Activated CD4-positive, alpha-beta memory T cell treated with anti-CD3 and anti-CD28 coated beads, Interleukin-2, amount 10 ng/mL, durations not matched to agents 7 days and 5 days (primary cell): ENCODE measurements at regions not wholly inside any gene's neighbourhood (a gene's known extent, or its start where the extent isn't known, plus 50 kb on each side); places are given as distances from the start of the nearest gene placed in this dataset.

Experiments used
- CTCF ChIA-PET: fragments of 350-600 bp; sonication (Branson Sonifier 250); formaldehyde crosslinking; loops from one replicate; lab custom pipeline; 2021; ENCODE audit warnings: antibody characterized with exemption, inconsistent platforms; lab: Charles Lee
- POLR2A ChIA-PET: fragments of 350-600 bp; sonication (Branson Sonifier 250); formaldehyde crosslinking; loops from one replicate; lab custom pipeline; 2021; ENCODE audit warnings: antibody characterized with exemption; lab: Charles Lee
- DNase-seq: peaks from one replicate; pipeline ENCODE4 v3.0.0-alpha.2; 2020
- H3K27ac Mint-ChIP-seq: one replicate; pipeline ENCODE4 v1.8.0; 2021; ENCODE audit warnings: mild to moderate bottlenecking, mixed read lengths
- H3K27me3 Mint-ChIP-seq: one replicate; pipeline ENCODE4 v1.8.0; 2021; ENCODE audit warnings: mixed read lengths
- H3K36me3 Mint-ChIP-seq: one replicate; pipeline ENCODE4 v1.8.0; 2021; ENCODE audit warnings: low read depth, mixed read lengths
- H3K4me1 Mint-ChIP-seq: one replicate; pipeline ENCODE4 v1.8.0; 2021; ENCODE audit warnings: mixed read lengths
- H3K4me3 Mint-ChIP-seq: one replicate; pipeline ENCODE4 v1.8.0; 2021; ENCODE audit warnings: mild to moderate bottlenecking, mixed read lengths
- H3K9me3 Mint-ChIP-seq: one replicate; pipeline ENCODE4 v1.8.0; 2021; ENCODE audit warnings: mixed read lengths

DNA sequence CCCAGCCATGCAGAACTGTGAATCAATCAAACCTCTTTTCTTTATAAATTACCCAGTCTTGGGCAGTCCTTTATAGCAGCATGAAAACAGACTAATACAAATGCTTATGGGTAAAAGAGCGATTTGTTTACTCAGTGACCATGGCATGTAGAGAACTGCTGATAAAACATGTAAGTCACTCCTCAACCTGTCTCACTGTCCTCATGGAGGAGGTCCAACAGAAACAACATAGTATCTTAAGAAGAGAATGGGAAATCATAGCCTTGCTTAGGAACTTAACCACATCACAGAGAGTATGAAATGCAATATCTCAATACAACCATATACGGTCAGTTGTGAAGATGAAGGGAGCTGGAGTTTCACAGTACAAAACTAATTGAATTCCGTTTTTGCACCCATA lies 1734.0 kb upstream of the RAG2 start:
- H3K4me3 Mint-ChIP-seq, result no peak overlapping the region

DNA sequence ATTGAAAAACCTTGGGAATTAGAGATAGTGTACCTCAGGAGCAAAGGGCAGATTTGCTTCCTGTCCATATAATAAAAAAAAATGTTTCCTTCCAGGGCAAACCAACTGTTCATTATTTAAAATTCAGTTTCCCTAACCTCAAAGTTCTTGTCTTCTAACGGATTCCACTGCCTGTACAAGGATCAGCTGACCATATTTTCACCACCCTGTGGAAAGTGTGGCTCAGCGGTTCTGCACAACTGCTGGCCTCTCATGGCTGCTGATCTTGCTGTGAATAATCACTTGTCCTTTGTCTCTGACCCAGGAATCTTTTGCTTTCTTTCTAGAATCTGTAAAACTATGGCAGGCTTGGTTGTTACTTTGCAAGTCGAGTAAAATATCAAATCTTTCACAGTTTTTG lies 1732.5 kb upstream of the RAG2 start:
- Mint-ChIP-seq H3K9me3 (peaks cover 10% of the 10 kb centered on the region), H3K36me3 (no peaks in the 10 kb centered on the region), H3K4me1 (no peaks in the 10 kb centered on the region), H3K4me3 (no peak overlapping the region), H3K27me3 (no peaks in the 10 kb centered on the region), H3K27ac (no peak overlapping the region)
- no peak for DNase-seq
- ChIA-PET POLR2A (no interaction called here), CTCF (no interaction called here)

More for the DNA sequence above, 1734.0 kb upstream of the RAG2 start:
- no peak for DNase-seq
- POLR2A ChIA-PET, result no interaction called here
- no peaks in the 10 kb centered on the region for H3K27me3 Mint-ChIP-seq
- CTCF ChIA-PET, result no interaction called here
- no peaks in the 10 kb centered on the region for H3K4me1 Mint-ChIP-seq
- H3K9me3 Mint-ChIP-seq, result peaks cover 21% of the 10 kb centered on the region
- no peaks in the 10 kb centered on the region for H3K36me3 Mint-ChIP-seq
- no peak overlapping the region for H3K27ac Mint-ChIP-seq

DNA sequence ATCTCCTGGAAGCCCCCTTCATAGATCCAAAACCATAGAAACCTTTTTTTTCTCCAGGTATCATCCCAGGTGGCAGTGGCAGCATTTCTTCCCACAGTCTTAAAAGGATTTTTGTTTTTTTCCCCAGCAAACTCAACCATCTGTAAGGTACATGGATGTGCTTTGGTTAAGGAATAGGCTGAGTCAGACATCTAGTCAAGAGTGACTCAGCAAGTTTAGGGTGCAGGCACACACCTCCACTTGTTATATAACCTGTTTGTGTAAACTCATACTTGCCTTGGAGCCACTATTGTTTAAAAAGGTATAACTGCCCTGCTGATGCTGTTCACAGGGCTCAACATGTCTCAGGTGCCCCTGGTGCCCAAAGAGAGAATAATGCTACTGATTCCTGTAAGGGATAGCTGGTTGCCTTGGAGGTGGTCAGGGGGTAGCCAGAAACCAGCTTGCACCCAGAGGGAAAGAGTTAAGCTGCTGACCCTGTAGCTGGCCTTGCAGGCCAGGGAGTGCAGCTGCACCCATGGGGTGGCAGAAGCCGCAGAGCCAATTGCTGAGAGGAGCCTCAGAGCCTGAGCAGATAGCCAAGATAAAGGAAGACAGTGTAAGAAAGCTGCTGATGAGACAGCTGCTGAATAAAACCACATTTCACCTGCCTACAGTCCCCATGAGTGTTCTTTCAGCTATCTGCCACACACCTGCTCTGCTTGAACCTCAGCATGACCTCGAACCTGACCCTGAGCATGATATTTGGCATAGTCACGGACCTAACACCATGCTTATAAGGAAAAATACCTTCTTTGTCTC lies 1726.1 kb upstream of the RAG2 start:
- no peaks in the 10 kb centered on the region for H3K36me3 Mint-ChIP-seq
- DNase-seq, result no peak
- H3K4me3 Mint-ChIP-seq, result no peak overlapping the region
- CTCF ChIA-PET, result no interaction called here
- H3K27me3 Mint-ChIP-seq, result no peaks in the 10 kb centered on the region
- H3K4me1 Mint-ChIP-seq, result no peaks in the 10 kb centered on the region
- H3K27ac Mint-ChIP-seq, result no peak overlapping the region
- H3K9me3 Mint-ChIP-seq, result peaks cover 11% of the 10 kb centered on the region
- POLR2A ChIA-PET, result no interaction called here

DNA sequence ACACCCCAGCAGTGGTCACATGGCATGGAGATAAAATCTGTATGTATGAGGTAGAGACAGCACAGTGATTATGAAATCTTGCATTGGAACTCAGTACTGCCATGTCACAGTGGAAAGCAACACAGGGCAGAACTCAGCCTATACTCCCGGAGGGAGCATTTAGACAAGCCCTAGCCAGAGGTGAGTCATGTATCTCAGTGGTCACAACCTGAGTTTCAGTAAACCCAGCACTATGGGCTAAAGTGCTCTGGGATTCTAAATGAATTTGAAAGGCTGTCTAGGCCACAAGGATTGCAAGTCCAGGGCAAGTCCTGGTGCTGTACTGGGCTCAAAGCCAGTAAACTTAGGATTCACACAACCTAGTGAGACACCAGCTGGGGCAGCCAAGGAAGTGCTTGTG lies 1717.1 kb upstream of the RAG2 start:
- ChIA-PET CTCF (no interaction called here), POLR2A (no interaction called here)
- Mint-ChIP-seq H3K4me1 (no peaks in the 10 kb centered on the region), H3K4me3 (no peak overlapping the region), H3K27me3 (no peaks in the 10 kb centered on the region), H3K9me3 (peaks cover 12% of the 10 kb centered on the region), H3K36me3 (no peaks in the 10 kb centered on the region), H3K27ac (no peak overlapping the region)
- DNase-seq, result no peak

DNA sequence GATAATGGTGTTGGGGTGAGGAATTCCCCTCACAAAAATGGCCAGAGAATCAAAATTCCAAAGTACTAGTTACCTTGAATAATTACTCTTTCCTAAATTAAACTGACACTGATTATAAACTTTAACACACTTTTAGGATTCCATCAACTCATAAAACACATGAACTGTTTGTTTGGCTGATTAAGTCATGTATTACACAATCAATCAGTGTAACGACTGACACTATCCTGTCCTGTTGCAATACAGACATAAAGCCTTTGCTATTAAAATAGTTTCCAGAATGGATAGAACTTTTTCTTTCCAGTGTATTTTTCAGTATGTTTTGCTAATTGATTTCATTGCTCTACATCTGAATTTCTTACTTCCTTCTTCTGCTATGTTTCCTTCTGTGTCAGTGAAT lies 1709.4 kb upstream of the RAG2 start:
- DNase-seq, result no peak
- Mint-ChIP-seq H3K27me3 (no peaks in the 10 kb centered on the region), H3K27ac (no peak overlapping the region), H3K4me3 (no peak overlapping the region), H3K9me3 (peaks cover 10% of the 10 kb centered on the region), H3K36me3 (no peaks in the 10 kb centered on the region), H3K4me1 (no peaks in the 10 kb centered on the region)
- POLR2A ChIA-PET, result no interaction called here
- CTCF ChIA-PET, result no interaction called here

DNA sequence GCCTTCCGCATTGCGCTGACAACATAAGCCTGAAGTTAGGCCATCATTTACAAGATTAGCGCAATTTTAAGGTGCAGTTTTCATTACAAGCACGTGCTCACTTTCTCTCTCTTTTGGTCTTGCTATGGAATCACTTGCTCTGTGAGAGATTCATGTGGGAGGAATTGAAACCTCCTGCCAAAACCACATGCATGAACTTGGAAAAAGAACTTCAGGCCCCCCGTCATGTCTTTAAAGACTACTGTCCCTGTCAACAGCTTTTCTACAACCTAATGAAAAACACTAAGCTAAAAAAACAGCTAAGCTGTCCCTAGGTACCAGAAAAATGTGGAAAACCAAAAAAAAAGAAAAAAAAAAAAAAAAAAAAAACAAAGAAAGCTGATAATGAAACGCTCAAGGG lies 1707.6 kb upstream of the RAG2 start:
- Mint-ChIP-seq H3K4me3 (no peak overlapping the region), H3K9me3 (peaks cover 12% of the 10 kb centered on the region), H3K4me1 (no peaks in the 10 kb centered on the region), H3K27me3 (no peaks in the 10 kb centered on the region), H3K27ac (no peak overlapping the region), H3K36me3 (no peaks in the 10 kb centered on the region)
- POLR2A ChIA-PET, result no interaction called here
- CTCF ChIA-PET, result no interaction called here
- no peak for DNase-seq

DNA sequence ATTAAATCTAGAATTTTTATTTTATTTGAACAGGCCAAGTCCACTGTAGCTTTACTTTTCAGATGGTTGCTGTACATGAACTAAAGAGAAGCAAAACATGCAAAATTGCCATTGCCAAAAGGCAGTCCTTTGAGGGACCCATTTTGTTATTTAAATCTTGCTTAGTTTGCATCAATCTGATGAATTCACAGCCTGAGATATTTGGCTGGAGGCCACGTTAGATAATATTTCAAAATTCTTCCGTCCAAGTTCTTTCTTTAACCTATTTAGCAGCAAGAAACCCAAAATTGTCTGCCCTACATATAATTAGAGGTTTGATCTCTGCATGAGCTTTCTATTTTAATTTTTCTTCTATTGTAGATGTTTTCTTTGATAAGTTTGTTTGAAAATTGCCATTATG lies 1706.9 kb upstream of the RAG2 start:
- Mint-ChIP-seq H3K36me3 (no peaks in the 10 kb centered on the region), H3K4me3 (no peak overlapping the region), H3K9me3 (peaks cover 10% of the 10 kb centered on the region), H3K27ac (no peak overlapping the region), H3K27me3 (no peaks in the 10 kb centered on the region), H3K4me1 (no peaks in the 10 kb centered on the region)
- CTCF ChIA-PET, result no interaction called here
- DNase-seq, result no peak
- POLR2A ChIA-PET, result no interaction called here

DNA sequence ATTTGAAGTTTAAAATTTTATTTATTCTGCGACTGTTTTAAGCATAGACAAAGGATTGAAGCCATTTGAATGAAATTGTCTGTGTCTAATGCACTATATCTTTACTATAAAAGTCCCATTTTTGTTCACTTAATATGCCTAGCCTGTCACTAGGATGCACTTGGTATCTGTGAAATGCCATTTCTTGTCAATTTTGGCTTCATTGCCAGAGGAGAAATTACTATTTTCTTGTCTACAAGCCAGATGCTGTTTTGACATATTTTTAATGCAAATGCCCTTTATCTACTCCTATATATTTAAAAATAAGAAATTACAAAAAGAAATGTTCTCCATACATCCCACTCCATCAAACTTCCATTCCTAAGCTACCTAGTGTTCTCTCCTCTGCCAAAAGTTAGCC lies 1704.5 kb upstream of the RAG2 start:
- no peaks in the 10 kb centered on the region for H3K4me1 Mint-ChIP-seq
- no peak for DNase-seq
- peaks cover 14% of the 10 kb centered on the region for H3K9me3 Mint-ChIP-seq
- no peak overlapping the region for H3K4me3 Mint-ChIP-seq
- no peaks in the 10 kb centered on the region for H3K36me3 Mint-ChIP-seq
- ChIA-PET POLR2A (no interaction called here), CTCF (no interaction called here)
- H3K27me3 Mint-ChIP-seq, result no peaks in the 10 kb centered on the region
- no peak overlapping the region for H3K27ac Mint-ChIP-seq

DNA sequence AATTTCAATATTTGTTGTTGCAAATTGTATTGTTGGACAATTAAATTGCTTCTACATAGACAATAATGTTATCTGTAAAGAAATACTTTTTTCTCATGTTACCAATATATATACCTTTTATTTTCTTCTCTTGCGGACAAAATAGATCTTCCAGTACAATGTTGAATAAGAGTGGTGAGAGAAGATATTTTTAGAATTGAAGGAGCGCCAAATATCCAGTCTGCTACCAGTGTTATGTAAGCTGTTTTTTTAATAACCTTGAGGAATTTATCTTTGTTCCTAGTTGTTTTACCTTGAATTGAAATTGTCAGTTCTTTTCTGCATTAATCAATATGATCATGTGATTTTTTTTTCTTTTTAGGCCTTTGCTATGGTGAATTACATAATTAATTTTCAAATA lies 1702.5 kb upstream of the RAG2 start:
- no peak overlapping the region for H3K4me3 Mint-ChIP-seq
- no peaks in the 10 kb centered on the region for H3K36me3 Mint-ChIP-seq
- H3K27me3 Mint-ChIP-seq, result no peaks in the 10 kb centered on the region
- DNase-seq, result no peak
- no peak overlapping the region for H3K27ac Mint-ChIP-seq
- H3K9me3 Mint-ChIP-seq, result peaks cover 23% of the 10 kb centered on the region
- ChIA-PET POLR2A (no interaction called here), CTCF (no interaction called here)
- no peaks in the 10 kb centered on the region for H3K4me1 Mint-ChIP-seq

DNA sequence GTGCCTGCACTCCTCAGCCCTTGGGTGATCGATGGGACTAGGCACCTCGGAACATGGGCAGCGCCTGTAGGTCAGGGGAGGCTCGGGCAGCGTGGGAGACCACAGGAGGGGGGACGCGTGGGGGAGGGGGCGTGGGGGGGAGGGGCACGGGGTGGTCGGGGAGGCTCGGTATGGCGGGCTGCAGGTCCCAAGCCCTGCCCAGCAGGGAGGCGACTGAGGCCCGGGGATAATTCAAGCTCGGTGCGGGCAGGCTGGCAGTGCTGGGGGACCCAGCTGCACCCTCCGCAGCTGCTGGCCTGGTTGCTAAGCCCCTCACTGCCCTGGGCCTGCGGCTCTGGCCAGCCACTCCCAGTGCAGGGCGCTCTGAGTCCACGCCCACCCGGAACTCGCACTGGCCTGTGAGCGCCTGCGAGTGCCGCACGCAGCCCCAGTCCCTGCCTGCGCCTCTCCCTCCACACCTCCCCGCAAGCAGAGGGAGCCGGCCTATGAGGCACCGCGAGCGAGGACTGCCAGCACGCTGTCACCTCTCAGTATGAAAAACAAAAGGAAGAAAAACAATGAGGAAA lies 1698.3 kb upstream of the RAG2 start:
- no peak for DNase-seq
- Mint-ChIP-seq H3K9me3 (peaks cover 31% of the 10 kb centered on the region), H3K27me3 (no peaks in the 10 kb centered on the region), H3K4me3 (no peak overlapping the region), H3K27ac (no peak overlapping the region), H3K4me1 (no peaks in the 10 kb centered on the region), H3K36me3 (no peaks in the 10 kb centered on the region)
- ChIA-PET CTCF (no interaction called here), POLR2A (no interaction called here)

DNA sequence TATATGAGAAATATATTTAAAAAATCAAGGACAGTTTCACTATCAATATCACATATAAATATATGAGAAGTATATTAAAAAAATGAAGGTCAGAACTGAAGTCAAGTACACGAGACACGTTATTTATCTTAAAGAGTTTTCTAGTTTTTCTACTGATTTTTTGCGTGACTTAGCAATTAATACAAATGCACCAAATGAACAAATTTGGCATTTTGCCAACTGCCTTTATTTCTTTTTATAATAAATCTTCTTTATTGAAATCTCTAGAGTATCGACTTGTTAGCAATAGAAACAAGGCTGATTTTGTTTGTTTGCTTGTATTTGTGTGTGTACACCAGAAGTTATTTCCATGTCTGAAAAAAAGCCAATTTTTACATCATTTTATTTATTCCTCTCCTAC lies 1684.7 kb upstream of the RAG2 start:
- no peak overlapping the region for H3K4me3 Mint-ChIP-seq
- no peaks in the 10 kb centered on the region for H3K27me3 Mint-ChIP-seq
- peaks cover 8% of the 10 kb centered on the region for H3K9me3 Mint-ChIP-seq
- H3K27ac Mint-ChIP-seq, result no peak overlapping the region
- DNase-seq, result no peak
- POLR2A ChIA-PET, result no interaction called here
- CTCF ChIA-PET, result no interaction called here
- H3K36me3 Mint-ChIP-seq, result no peaks in the 10 kb centered on the region
- H3K4me1 Mint-ChIP-seq, result no peaks in the 10 kb centered on the region

DNA sequence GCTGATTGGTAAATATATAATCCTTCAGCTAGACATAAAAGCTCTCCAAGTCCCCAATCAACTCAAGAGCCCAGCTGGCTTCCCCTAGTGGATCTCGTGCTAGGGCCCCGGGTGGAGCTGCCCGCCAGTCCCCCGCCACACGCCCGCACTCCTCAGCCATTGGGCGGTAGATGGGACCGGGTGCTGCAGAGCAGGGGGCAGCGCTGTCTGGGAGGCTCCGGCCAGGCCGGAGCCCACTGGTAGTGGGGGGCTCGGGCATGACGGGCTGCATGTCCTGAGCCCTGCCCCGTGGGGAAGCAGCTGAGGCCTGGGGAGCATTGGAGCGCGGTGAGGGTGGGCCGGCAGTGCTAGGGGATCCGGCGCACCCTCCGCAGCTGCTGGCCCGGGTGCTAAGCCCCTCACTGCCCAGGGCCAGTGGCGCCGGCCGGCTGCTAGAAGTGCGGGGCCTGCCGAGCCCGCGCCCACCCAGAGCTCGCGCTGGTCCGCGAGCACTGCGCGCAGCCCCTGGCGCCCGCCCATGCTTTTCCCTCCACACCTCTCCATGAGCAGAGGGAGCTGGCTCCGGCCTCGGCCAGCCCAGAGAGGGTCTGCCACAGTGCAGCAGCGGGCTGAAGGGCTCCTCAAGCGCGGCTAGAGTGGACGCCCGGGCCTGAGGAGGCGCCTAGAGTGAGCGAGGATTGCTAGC lies 1680.6 kb upstream of the RAG2 start:
- Mint-ChIP-seq H3K27me3 (no peaks in the 10 kb centered on the region), H3K27ac (no peak overlapping the region), H3K9me3 (peaks cover 14% of the 10 kb centered on the region), H3K4me1 (no peaks in the 10 kb centered on the region), H3K36me3 (no peaks in the 10 kb centered on the region), H3K4me3 (no peak overlapping the region)
- CTCF ChIA-PET, result no interaction called here
- POLR2A ChIA-PET, result no interaction called here
- no peak for DNase-seq

DNA sequence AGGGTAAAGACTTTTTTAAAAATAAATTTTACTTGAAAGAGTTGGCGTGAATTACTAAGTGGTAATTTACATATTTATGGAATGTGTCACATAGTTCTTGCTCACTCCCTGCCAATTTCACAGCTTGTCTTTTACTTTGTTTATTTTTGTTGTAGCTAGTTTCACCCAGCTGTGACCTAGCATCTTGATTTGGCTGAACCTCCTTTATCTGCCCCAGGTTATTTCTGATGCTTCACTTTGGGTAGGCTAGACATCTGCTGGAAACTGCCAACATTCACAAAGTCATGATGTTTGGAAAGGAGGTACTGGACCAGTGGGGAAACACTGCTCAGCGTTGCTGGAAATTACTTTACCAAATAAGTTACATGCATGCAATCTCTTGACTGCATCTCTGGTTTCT lies 1676.0 kb upstream of the RAG2 start:
- CTCF ChIA-PET, result no interaction called here
- H3K9me3 Mint-ChIP-seq, result peaks cover 23% of the 10 kb centered on the region

DNA sequence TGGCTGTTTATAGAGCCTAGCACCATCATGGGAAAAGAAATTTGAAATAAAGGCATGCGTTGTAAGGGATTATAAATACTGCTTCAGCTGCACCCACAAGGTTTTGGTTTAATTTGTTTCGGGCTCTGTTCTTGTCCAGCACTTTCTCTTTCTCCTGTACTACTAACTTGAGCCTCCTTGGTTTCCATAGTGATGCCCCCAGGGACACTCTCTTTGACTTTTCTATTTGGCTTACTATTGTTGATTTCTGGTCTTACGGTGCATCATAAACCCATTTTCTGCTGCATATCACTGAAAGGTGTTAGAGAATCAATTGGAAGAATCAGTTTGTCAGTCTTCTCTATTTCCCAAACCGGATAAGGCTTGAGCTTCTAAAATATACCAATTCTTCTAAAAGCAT lies 1674.3 kb upstream of the RAG2 start:
- H3K4me3 Mint-ChIP-seq, result no peak overlapping the region
- POLR2A ChIA-PET, result no interaction called here
- H3K9me3 Mint-ChIP-seq, result peaks cover 19% of the 10 kb centered on the region
- CTCF ChIA-PET, result no interaction called here
- H3K4me1 Mint-ChIP-seq, result no peaks in the 10 kb centered on the region
- no peak for DNase-seq
- H3K27ac Mint-ChIP-seq, result no peak overlapping the region
- no peaks in the 10 kb centered on the region for H3K36me3 Mint-ChIP-seq
- no peaks in the 10 kb centered on the region for H3K27me3 Mint-ChIP-seq

More for the DNA sequence above, 1676.0 kb upstream of the RAG2 start:
- Mint-ChIP-seq H3K4me3 (no peak overlapping the region), H3K36me3 (no peaks in the 10 kb centered on the region), H3K4me1 (no peaks in the 10 kb centered on the region), H3K27me3 (no peaks in the 10 kb centered on the region), H3K27ac (no peak overlapping the region)
- no peak for DNase-seq
- POLR2A ChIA-PET, result no interaction called here
